ENCODE measurements at regions not wholly inside any gene's neighbourhood (a gene's known extent, or its start where the extent isn't known, plus 50 kb on each side); places are given as distances from the start of the nearest gene placed in this dataset.

- H3K27ac Mint-ChIP-seq: no peak overlapping the region
- no peak for TF ChIP-seq CTCF (IDR thresholded peaks at IDR 0.05)
- WGBS (ENCODE audit: insufficient coverage): 82% methylated on average over 1 of the region's 1 CpG
Observed at GRCh38 chr18:40402052-40402451, 1553.0 kb upstream of the PIK3C3 start.

GRCh38 chr18:40388121-40388520 is 1566.9 kb upstream of the PIK3C3 start:
- Histone ChIP-seq H3K9me3 (ENCODE audit: control insufficient read depth, insufficient read depth, low read length) (peaks cover 2% of the 10 kb centered on the region), H3K27me3 (ENCODE audit: control insufficient read depth, insufficient read depth, low read length) (no peaks in the 10 kb centered on the region), H3K27ac (ENCODE audit: low read length) (no peak overlapping the region), H3K36me3 (ENCODE audit: control insufficient read depth, insufficient read depth, low read length) (no peaks in the 10 kb centered on the region), H3K4me1 (ENCODE audit: control insufficient read depth, insufficient read depth, low read length) (no peaks in the 10 kb centered on the region), H3K4me3 (ENCODE audit: low read length) (no peak overlapping the region)
- Mint-ChIP-seq H3K4me1 (no peaks in the 10 kb centered on the region), H3K27ac (no peak overlapping the region), H3K36me3 (no peaks in the 10 kb centered on the region), H3K9me3 (peaks cover 7 to 12% of the 10 kb centered on the region in 2 donors), H3K4me3 (no peak overlapping the region), H3K27me3 (ENCODE audit: low read depth in 2 of 2) (no peaks in the 10 kb centered on the region)
- DNase-seq (no peak), ATAC-seq (no peak)
- intact Hi-C loops (cut with micrococcal nuclease): no loop called here
- 77% methylated on average over 2 of the region's 2 CpGs for WGBS (ENCODE audit: insufficient coverage)
- TF ChIP-seq CTCF (IDR thresholded peaks at IDR 0.05): no peak

More at GRCh38 chr18:40402052-40402451, 1553.0 kb upstream of the PIK3C3 start:
- Mint-ChIP-seq H3K36me3 (no peaks in the 10 kb centered on the region), H3K4me1 (no peaks in the 10 kb centered on the region), H3K9me3 (peaks cover 16% of the 10 kb centered on the region in 2 donors), H3K27me3 (ENCODE audit: low read depth in 2 of 2) (no peaks in the 10 kb centered on the region), H3K4me3 (no peak overlapping the region)
- no peak for ATAC-seq
- Histone ChIP-seq H3K4me1 (ENCODE audit: control insufficient read depth, insufficient read depth, low read length) (no peaks in the 10 kb centered on the region), H3K36me3 (ENCODE audit: control insufficient read depth, insufficient read depth, low read length) (no peaks in the 10 kb centered on the region), H3K27ac (ENCODE audit: low read length) (no peak overlapping the region), H3K9me3 (ENCODE audit: control insufficient read depth, insufficient read depth, low read length) (no peaks in the 10 kb centered on the region), H3K4me3 (ENCODE audit: low read length) (no peak overlapping the region), H3K27me3 (ENCODE audit: control insufficient read depth, insufficient read depth, low read length) (no peaks in the 10 kb centered on the region)
- DNase-seq: no peak
- intact Hi-C loops (cut with micrococcal nuclease): no loop called here

GRCh38 chr18:40387130-40387787 is 1567.8 kb upstream of the PIK3C3 start:
- Mint-ChIP-seq H3K4me3 (no peak overlapping the region), H3K27me3 (ENCODE audit: low read depth in 2 of 2) (no peaks in the 10 kb centered on the region), H3K9me3 (peaks cover 7 to 12% of the 10 kb centered on the region in 2 donors), H3K4me1 (no peaks in the 10 kb centered on the region), H3K27ac (no peak overlapping the region), H3K36me3 (no peaks in the 10 kb centered on the region)
- 96% methylated on average over 3 of the region's 3 CpGs for WGBS (ENCODE audit: insufficient coverage)
- no peaks in the 10 kb centered on the region for H3K36me3 ChIP-seq (ENCODE audit: control insufficient read depth, insufficient read depth, low read length)
- no peak overlapping the region for H3K4me3 ChIP-seq (ENCODE audit: low read length)
- no peaks in the 10 kb centered on the region for H3K4me1 ChIP-seq (ENCODE audit: control insufficient read depth, insufficient read depth, low read length)
- no peak overlapping the region for H3K27ac ChIP-seq (ENCODE audit: low read length)
- TF ChIP-seq CTCF (IDR thresholded peaks at IDR 0.05): no peak
- intact Hi-C loops (cut with micrococcal nuclease): no loop called here
- ATAC-seq (no peak), DNase-seq (no peak)
- no peaks in the 10 kb centered on the region for H3K27me3 ChIP-seq (ENCODE audit: control insufficient read depth, insufficient read depth, low read length)
- H3K9me3 ChIP-seq (ENCODE audit: control insufficient read depth, insufficient read depth, low read length): peaks cover 2% of the 10 kb centered on the region

- no peaks in the 10 kb centered on the region for H3K36me3 ChIP-seq (ENCODE audit: control insufficient read depth, insufficient read depth, low read length)
- Mint-ChIP-seq H3K4me3 (no peak overlapping the region), H3K9me3 (peaks cover 5 to 9% of the 10 kb centered on the region in 2 donors), H3K4me1 (no peaks in the 10 kb centered on the region), H3K27ac (no peak overlapping the region), H3K27me3 (ENCODE audit: low read depth in 2 of 2) (no peaks in the 10 kb centered on the region), H3K36me3 (no peaks in the 10 kb centered on the region)
- WGBS (ENCODE audit: insufficient coverage): no CpG with 5 or more reads among the region's 2 CpGs
- H3K9me3 ChIP-seq (ENCODE audit: control insufficient read depth, insufficient read depth, low read length): no peaks in the 10 kb centered on the region
- H3K4me3 ChIP-seq (ENCODE audit: low read length): no peak overlapping the region
- no peaks in the 10 kb centered on the region for H3K4me1 ChIP-seq (ENCODE audit: control insufficient read depth, insufficient read depth, low read length)
- TF ChIP-seq CTCF (IDR thresholded peaks at IDR 0.05): no peak
- H3K27ac ChIP-seq (ENCODE audit: low read length): no peak overlapping the region
- DNase-seq (no peak), ATAC-seq (no peak)
- intact Hi-C loops (cut with micrococcal nuclease): no loop called here
- H3K27me3 ChIP-seq (ENCODE audit: control insufficient read depth, insufficient read depth, low read length): no peaks in the 10 kb centered on the region
Observed at GRCh38 chr18:40382197-40382596, 1572.8 kb upstream of the PIK3C3 start.
